Body of pancreas (tissue), 4 donors: ENCODE measurements at regions not wholly inside any gene's neighbourhood (a gene's known extent, or its start where the extent isn't known, plus 50 kb on each side); places are given as distances from the start of the nearest gene placed in this dataset. TPM values are rescaled to one million over a fixed set of nuclear protein-coding genes. Genes with fewer than 3 reads are reported as not detected.
A peak's percentile ranks its signal among the peaks of the same experiment; 100 is the strongest.

Experiments
- ATAC-seq: fragments of 150-250 bp; one replicate; pipeline ENCODE4 v1.9.1; 2016
- DNase-seq, 4 donors: peaks; one replicate each; pipeline ENCODE4 v3.0.0-alpha.2; 2019
- H3K27ac ChIP-seq, 4 donors: fragments of 200-600 bp; sonication (generic); 1 replicate in 3 of 4; 2 replicates in 1 of 4; pipeline versions ENCODE4 v1.5.1 to v1.6.1; 2016 to 2019; ENCODE audit warnings: mild to moderate bottlenecking in 1 of 4, mixed read lengths in 1 of 4, moderate library complexity in 1 of 4
- H3K27me3 ChIP-seq, 2 donors: fragments of 200-600 bp; sonication (generic); one replicate each; pipeline ENCODE4 v1.6.0; 2016; ENCODE audit warnings: mild to moderate bottlenecking in 1 of 2
- H3K36me3 ChIP-seq, 2 donors: fragments of 200-600 bp; sonication (generic); replicated peaks in 1 of 2; 2 replicates each; pipeline ENCODE4 v1.5.1; 2016; ENCODE audit warnings: low read depth in 2 of 2; ENCODE audit not compliant: insufficient read depth in 1 of 2
- H3K4me1 ChIP-seq: fragments of 200-600 bp; sonication (generic); one replicate; pipeline ENCODE4 v1.6.0; 2016
- H3K4me3 ChIP-seq, 2 donors: fragments of 200-600 bp; sonication (generic); 1 replicate in 1 of 2; 2 replicates in 1 of 2; pipeline ENCODE4 v1.5.1; 2016 to 2019
- H3K9me3 ChIP-seq, 3 donors: fragments of 200-600 bp; sonication (generic); 1 replicate in 2 of 3; 2 replicates in 1 of 3; pipeline ENCODE4 v1.5.1; 2016
- CTCF ChIP-seq, 7 experiments: fragments of 450-650 bp in 4 of 7; fragments of 200-600 bp in 3 of 7; sonication (generic) in 3 of 7; IDR thresholded peaks; one replicate each; pipeline ENCODE4 v1.5.1; 2016 to 2019; ENCODE audit warnings: antibody characterized with exemption in 7 of 7
- POLR2A ChIP-seq, 3 donors: fragments of 450-650 bp; IDR thresholded peaks; one replicate each; pipeline ENCODE4 v1.6.1; 2016; ENCODE audit warnings: antibody characterized with exemption in 3 of 3, mild to moderate bottlenecking in 2 of 3
- WGBS, 2 donors: methylation state at CpG; one replicate each; pipeline ENCODE4 v1.1.5; 2017; 5-methylcytosine and 5-hydroxymethylcytosine counted together
- intact Hi-C: fragments of 100-400 bp; cut with DNase I; formaldehyde crosslinking; loops from one replicate; pipeline ENCODE4 v1.15.1; 2023
- small RNA-seq: library from RNA; depleted of rRNA; stranded (forward); fragments of <200 nt; gene quantifications from one replicate; pipeline ENCODE3, GENCODE V24; 2016

- H3K27ac ChIP-seq, result no peak overlapping the region
- no peak for DNase-seq
- ATAC-seq, result no peak
- H3K4me3 ChIP-seq, result no peak overlapping the region
- no peaks in the 10 kb centered on the region for H3K4me1 ChIP-seq
- TF ChIP-seq POLR2A (IDR thresholded peaks at IDR 0.05), result no peak
- no peak for TF ChIP-seq CTCF (IDR thresholded peaks at IDR 0.05)
- intact Hi-C loops, result no loop called here
- no peaks in the 10 kb centered on the region for H3K9me3 ChIP-seq
- no peaks in the 10 kb centered on the region for H3K27me3 ChIP-seq
- 24 to 31% methylated on average over 1 of the region's 1 CpG for WGBS, 2 donors
- no peaks in the 10 kb centered on the region for H3K36me3 ChIP-seq
Measured at GRCh38 chr1:237961754-237962153, 71.0 kb upstream of the ZP4 start.

GRCh38 chr1:237959838-237960237 lies 69.1 kb upstream of the ZP4 start:
- H3K27me3 ChIP-seq, result no peaks in the 10 kb centered on the region
- ATAC-seq, result no peak

GRCh38 chr1:237953238-237953637 lies 62.5 kb upstream of the ZP4 start:
- intact Hi-C loops, result no loop called here
- no peak for TF ChIP-seq POLR2A (IDR thresholded peaks at IDR 0.05)
- peak in 1 of 7 experiments; percentile 13 for TF ChIP-seq CTCF (IDR thresholded peaks at IDR 0.05)
- Histone ChIP-seq H3K4me1 (no peaks in the 10 kb centered on the region), H3K27me3 (no peaks in the 10 kb centered on the region), H3K9me3 (no peaks in the 10 kb centered on the region), H3K4me3 (no peak overlapping the region), H3K27ac (no peak overlapping the region), H3K36me3 (no peaks in the 10 kb centered on the region)
- ATAC-seq (no peak), DNase-seq (no peak)
- WGBS, 2 donors, result 60 to 65% methylated on average over 7 of the region's 7 CpGs

More at GRCh38 chr1:237959838-237960237, 69.1 kb upstream of the ZP4 start:
- H3K4me1 ChIP-seq, result no peaks in the 10 kb centered on the region
- H3K4me3 ChIP-seq, result no peak overlapping the region
- no peak overlapping the region for H3K27ac ChIP-seq
- TF ChIP-seq POLR2A (IDR thresholded peaks at IDR 0.05), result no peak
- no peak for TF ChIP-seq CTCF (IDR thresholded peaks at IDR 0.05)
- no peak for DNase-seq
- no peaks in the 10 kb centered on the region for H3K9me3 ChIP-seq
- H3K36me3 ChIP-seq, result no peaks in the 10 kb centered on the region
- intact Hi-C loops, result no loop called here

Small RNA genes in the stretch of these regions (small RNA-seq; reads per million reads assigned to genes)
- gene AL356010.1, result not detected
- gene AL590135.1, result not detected
- gene RNU6-725P, result not detected
